ENCODE measurements at regions not wholly inside any gene's neighbourhood (a gene's known extent, or its start where the extent isn't known, plus 50 kb on each side); places are given as distances from the start of the nearest gene placed in this dataset.
"Not testable (repeated sequence)": the region's sequence is repeated elsewhere in the genome, so short reads cannot be mapped to it uniquely, and the experiment has no call there.

GRCh38 chr4:167955006-167955405 lies 137.3 kb upstream of the ANXA10 start:
- no peak for DNase-seq

- no peak for DNase-seq
Observed at GRCh38 chr4:167956676-167957075, 135.7 kb upstream of the ANXA10 start.

- DNase-seq, result no peak
Observed at GRCh38 chr4:167964766-167965373, 127.5 kb upstream of the ANXA10 start.

- no peak for DNase-seq
Observed at GRCh38 chr4:167966143-167966542, 126.2 kb upstream of the ANXA10 start.

GRCh38 chr4:167973513-167973912 lies 118.8 kb upstream of the ANXA10 start:
- no peak for DNase-seq

GRCh38 chr4:167985565-167985964 lies 106.8 kb upstream of the ANXA10 start:
- DNase-seq, result no peak

GRCh38 chr4:167986044-167986443 lies 106.3 kb upstream of the ANXA10 start:
- no peak for DNase-seq

GRCh38 chr4:167987285-167987684 lies 105.1 kb upstream of the ANXA10 start:
- DNase-seq, result no peak

- no peak for DNase-seq
Observed at GRCh38 chr4:167989815-167990214, 102.5 kb upstream of the ANXA10 start.

- DNase-seq, result not testable (repeated sequence)
Observed at GRCh38 chr4:168008112-168008511, 84.2 kb upstream of the ANXA10 start.

GRCh38 chr4:168019019-168019651 lies 73.2 kb upstream of the ANXA10 start:
- DNase-seq, result no peak

- DNase-seq, result no peak
Observed at GRCh38 chr4:168019921-168020320, 72.4 kb upstream of the ANXA10 start.

- no peak for DNase-seq
Observed at GRCh38 chr4:168021666-168022065, 70.7 kb upstream of the ANXA10 start.

GRCh38 chr4:168028568-168028967 lies 63.8 kb upstream of the ANXA10 start:
- no peak for DNase-seq

GRCh38 chr4:168028970-168029597 lies 63.3 kb upstream of the ANXA10 start:
- DNase-seq, result no peak

- DNase-seq, result no peak
Observed at GRCh38 chr4:168037676-168038075, 54.7 kb upstream of the ANXA10 start.

GRCh38 chr4:168039593-168039992 lies 52.7 kb upstream of the ANXA10 start:
- DNase-seq, result no peak
